HG02642 (cell line): ENCODE measurements at regions not wholly inside any gene's neighbourhood (a gene's known extent, or its start where the extent isn't known, plus 50 kb on each side); places are given as distances from the start of the nearest gene placed in this dataset.
"Not testable (repeated sequence)": the region's sequence is repeated elsewhere in the genome, so short reads cannot be mapped to it uniquely, and the experiment has no call there.

Experiments
- ATAC-seq: cut with Tn5 transposase; IDR thresholded peaks from one replicate; pipeline ENCODE4 v1.9.1; 2021; ENCODE audit warnings: mild to moderate bottlenecking; ENCODE audit not compliant: unreplicated experiment, poor library complexity

DNA sequence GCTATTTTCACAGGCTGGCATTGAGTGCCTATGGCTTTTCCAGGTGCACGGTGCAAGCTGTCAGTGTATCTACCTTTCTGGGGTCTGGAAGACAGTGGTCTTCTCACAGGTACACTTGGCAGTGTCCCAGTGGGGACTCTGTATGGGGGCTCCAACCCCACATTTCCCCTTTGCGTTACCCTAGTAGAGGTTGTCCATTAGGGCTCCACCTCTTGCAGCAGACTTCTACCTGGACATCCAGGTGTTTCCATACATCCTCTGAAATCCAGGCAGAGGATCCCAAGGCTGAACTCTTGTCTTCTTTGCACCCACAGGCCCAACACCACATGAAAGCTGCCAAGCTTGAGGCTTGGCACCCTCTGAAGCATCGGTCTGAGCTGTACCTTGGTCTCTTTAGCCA is 735.7 kb upstream of the INTU start:
- ATAC-seq: no peak

DNA sequence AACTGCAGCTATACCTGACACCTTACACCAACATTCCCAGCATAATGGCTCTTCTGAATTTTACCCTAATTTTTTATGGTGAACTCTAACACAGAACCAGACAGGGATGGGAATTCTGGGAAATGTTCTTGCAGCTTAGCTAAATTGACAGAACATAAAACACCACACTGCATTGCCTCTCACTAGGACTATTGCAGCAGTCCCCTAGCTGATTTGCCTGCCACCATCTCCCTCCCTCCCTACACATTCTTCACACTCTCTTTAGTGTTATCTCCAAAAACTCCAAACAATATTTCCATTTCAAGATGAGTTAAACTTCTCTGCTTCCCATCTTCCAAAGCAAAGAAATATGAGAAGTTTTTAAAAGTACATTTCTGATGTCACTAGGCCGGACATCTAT is 733.9 kb upstream of the INTU start:
- no peak for ATAC-seq

DNA sequence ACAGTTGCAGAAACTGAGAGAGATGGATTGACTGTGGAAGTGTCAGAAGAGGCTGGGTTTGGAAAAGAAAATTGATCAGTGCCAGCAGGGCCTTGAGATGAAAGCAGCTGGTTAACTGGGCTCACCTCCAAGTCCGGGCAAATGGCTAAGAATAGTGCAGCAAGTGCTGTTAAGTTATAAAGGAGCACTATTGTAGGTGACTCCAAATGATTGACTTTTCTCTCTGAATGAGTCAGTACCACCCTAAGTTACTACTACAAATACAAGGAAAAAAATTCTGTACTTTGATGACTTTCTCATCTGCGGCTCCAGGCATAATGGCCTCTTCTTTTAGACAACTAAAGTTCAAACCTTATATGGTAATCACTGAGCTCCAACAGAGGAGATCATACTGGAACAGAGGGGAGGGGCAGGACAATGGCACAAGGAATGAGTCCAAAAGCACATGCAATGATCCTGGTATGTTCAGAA is 733.4 kb upstream of the INTU start:
- no peak for ATAC-seq

DNA sequence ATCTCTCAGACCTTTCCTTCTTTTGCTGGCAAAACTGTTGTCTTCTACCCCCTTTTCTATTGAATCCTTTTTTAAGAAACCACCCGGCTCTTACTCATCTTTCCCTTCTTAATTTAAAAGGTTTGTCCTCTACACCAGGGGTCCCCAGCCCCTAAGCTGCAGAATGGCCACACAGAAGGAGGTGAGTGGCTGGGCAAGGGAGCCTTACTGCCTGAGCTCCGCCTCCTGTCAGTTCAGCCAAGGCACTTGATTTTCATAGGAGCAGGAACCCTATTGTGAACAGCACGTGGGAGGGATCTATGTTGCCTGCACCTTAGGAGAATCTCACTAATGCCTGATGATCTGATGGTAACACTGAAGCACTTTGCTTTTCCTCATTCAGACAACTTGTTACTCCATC is 726.3 kb upstream of the INTU start:
- ATAC-seq: no peak

DNA sequence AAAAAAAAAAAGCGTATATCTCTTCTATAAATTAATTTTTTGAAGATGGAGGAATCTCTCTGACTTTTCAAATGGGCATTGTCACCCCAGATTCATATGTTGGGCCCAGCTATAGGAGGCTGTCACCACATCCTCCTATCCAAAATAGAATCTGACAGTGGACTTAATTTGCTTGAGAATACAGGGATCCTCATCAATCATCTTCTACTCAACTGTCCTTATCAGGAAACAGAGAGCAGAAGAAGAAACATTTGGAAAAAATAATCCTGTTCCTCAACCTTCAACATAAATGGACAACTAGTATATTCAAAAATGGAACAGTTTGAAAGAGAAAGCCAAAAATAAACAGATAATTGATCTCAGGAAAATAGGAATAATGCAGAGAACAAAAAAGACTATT is 725.4 kb upstream of the INTU start:
- ATAC-seq: no peak

DNA sequence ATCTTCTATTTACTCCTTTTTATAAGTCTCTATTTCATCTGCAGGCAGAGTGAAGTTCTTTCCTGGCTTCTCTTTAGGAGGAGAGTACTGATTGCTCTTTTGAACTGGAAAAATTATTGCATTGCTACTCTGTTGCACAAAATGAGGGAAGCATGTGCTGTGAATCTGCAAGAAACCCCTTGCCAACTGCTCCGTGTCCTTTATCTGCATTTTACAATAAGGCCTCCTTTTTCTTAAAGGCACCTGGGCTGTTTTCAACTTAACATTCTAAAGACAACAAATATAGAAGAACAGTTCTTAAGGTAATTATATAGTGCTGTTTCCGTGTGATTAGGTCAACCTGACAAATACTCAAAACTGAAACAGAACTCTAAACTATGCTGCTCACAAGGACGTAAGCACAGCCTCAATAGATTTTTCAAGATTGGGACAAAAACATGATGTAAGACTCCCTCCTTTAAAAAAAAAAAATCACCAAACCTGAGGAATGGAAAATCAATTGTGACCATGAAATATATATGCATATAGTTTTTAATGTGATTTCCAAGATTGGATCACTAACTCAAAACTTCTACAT is 716.6 kb upstream of the INTU start:
- ATAC-seq: no peak

DNA sequence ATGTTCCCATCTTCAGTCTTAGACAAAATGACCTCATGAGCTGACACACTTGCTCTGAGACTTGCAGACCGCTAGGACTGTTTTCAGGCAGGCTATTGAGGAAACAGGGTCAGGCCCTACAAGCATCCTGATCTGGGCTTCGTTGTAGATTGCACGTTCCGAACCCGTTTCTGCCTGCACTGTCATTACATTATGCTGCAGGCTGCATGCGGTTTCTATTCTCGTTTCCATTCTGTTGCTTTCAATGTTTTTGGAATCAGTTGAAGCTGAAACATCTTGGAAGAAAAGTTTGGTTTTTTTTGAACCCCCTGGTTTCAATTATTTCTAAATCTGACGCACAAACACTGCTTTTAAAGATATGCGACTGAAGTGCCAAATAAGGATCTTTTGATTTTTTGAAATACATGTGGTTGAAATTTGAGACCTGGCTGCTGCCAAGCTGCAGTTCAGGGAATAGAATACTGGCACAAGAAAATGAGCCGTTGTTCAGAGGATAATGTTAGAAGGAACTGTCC is 716.1 kb upstream of the INTU start:
- no peak for ATAC-seq

DNA sequence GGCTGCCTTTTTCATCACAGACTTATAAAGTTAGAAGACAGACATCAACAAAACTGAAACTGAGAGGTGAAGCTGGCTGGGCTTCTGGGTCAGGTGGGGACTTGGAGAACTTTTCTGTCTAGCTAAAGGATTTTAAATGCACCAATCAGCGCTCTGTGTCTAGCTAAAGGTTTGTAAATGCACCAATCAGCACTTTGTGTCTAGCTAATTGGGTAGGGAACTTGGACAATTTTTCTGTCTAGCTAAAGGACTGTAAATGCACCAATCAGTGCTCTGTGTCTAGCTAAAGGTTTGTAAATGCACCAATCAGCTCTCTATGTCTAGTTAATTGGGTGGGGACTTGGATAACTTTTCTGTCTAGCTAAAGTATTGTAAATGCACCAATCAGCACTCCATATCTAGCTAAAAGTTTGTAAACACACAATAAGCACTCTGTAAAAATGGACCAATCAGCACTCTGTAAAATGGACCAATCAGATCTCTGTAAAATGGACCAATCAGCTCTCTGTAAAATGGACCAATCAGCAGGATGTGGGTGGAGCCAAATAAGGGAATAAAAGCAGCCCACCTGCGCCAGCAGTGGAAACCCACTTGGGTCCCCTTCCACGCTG is 710.3 kb upstream of the INTU start:
- not testable (repeated sequence) for ATAC-seq

DNA sequence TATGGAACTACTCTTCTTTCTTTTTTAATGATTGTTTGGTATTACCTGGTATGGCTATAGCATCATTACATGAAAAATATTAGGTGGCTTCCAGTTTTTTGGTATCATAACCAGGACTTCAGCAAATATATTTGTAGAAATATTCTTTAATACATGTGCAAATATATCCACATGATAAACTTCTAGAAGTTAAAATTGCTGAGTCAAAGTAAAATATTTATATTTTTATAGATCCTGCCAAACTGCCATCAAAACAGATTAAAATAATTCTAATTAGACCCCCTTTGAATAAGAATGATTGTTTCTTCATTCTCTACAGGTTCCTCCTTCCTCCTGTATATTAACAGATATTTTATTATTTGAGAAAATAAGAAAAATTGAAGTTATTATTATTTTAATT is 708.5 kb upstream of the INTU start:
- ATAC-seq: no peak

DNA sequence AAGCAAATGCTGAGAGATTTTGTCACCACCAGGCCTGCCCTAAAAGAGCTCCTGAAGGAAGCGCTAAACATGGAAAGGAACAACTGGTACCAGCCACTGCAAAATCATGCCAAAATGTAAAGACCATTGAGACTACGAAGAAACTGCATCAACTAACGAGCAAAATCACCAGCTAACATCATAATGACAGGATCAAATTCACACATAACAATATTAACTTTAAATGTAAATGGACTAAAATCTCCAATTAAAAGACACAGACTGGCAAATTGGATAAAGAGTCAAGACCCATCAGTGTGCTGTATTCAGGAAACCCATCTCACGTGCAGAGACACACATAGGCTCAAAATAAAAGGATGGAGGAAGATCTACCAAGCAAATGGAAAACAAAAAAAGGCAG is 702.7 kb upstream of the INTU start:
- not testable (repeated sequence) for ATAC-seq

DNA sequence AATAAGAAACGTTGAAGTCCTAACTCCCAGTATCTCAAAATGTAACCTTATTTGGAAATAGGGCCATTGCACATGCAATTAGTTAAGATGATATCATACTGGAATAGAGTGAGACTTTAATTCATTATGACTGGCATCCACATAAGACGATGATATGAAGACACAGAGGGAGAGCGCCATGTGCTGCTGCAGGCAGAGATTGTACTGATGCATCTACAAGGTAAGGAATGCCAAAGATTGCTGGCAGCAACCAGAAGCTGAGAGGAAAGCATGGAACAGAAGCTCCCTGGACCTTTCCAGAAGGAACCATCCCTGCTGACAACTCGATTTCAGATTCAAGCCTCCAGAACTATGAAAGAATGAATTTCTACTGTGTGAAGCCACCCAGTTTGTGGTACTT is 697.0 kb upstream of the INTU start:
- no peak for ATAC-seq

DNA sequence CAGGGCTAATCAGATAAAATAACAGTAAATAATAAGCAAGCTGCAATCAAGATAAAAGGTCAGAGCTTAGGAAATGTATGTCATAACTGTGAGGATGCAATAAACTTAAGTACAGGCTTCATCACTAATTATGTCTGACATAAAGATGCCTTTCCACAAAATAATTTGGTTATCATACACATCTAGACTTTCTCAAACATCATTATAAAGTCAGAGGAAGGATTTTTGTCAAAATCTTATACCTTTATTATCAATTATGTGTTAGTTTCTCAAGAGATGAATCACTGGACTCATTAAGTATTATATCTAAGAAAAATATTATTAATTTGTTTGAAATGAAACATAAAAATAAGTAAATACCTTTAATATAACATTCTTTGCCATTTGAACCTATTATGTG is 695.4 kb upstream of the INTU start:
- no peak for ATAC-seq

DNA sequence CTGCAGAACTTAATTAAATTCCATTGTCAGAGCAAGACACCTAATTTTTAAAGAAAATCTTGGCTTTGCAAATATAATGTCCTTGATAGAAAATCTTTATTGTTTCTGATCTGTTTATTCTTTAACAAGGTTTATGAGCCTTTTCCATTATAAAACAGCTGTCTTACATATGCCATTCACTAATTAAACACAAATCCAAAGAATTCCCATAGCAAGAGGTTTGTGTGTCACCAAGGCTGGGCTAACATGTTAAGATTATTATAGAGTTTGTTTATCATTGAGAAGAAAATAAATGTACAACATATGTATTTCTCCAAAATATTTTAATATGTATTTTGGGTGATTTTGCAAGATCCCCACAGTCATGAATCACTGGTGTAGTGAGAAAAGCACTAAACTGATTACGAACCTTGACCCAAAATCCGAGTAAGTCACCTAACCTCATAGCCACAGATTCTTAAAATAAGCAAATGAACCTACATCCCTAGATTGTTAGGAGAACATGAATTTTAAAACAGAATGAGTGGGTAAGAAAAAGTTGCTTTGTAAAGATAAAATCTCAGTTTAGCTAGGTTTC is 694.8 kb upstream of the INTU start:
- no peak for ATAC-seq

DNA sequence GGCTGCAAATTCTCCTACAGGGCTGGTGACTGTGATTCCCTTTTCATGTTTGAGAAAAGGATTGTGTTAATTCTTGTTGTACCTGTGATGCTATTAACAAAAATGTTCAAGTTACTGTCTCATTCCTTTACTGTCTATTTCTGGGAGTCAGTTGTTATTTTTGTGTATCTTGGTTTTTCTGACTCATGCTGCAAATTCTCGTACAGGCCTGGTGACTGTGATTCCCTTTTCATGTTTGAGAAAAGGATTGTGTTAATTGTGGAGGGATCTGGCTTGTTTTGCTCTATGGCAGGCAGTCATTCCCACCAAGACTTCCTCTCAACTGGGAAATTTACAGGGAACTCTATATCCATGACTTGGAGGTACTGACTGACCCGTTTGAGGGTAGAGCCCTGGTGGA is 693.4 kb upstream of the INTU start:
- no peak for ATAC-seq

DNA sequence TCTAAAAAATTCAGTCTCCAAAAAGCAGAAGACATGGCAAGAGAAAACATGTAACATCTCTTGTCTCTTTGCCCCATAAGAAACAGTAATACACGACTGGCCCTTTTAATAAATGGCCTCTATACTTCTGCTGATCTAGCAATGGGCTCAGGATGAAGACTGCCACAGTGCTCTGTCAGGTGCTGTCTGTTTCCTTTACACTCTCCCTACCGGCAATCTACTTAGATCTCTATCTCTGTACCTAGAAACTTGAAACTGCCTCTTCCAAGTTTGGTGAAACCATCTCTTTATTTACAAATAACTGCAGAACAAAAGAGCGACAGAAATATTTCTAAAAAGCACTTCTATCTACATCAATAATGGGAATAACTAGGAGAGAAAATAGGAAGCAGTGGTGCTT is 685.2 kb upstream of the INTU start:
- no peak for ATAC-seq

DNA sequence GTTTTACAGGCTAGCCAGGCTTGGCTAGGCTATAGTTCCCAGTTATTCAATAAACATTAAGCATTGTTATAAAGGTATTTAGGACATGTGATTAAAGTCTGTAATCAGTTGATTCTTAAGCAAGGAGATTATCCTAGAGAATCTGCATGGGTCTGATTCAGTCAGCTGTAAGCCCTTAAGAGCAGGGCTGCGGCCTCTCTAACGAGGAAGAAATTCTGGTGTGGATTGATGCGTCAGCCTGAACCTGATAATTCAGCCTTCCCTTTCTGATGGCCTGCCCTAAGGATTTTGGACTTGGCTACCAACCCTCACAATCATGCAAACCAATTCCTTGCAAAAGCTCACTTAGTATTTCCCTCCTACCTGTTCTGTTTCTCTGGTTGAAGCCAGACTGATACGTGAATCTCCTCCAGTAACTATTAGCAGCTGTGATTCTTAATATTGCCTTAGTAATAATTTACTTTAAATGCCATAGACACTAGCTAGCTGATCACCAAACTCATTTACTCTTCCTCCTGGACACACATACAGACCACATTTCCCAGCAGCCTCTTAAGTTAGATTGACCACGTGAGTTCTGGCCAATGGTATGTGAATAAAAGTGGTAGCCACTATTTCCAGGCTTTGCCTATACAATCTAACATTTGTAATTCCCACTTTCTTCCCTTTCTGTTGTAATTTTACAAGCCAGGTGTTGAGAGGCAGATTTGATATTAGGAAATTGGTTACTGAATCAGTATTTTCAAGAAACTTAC is 678.0 kb upstream of the INTU start:
- no peak for ATAC-seq

DNA sequence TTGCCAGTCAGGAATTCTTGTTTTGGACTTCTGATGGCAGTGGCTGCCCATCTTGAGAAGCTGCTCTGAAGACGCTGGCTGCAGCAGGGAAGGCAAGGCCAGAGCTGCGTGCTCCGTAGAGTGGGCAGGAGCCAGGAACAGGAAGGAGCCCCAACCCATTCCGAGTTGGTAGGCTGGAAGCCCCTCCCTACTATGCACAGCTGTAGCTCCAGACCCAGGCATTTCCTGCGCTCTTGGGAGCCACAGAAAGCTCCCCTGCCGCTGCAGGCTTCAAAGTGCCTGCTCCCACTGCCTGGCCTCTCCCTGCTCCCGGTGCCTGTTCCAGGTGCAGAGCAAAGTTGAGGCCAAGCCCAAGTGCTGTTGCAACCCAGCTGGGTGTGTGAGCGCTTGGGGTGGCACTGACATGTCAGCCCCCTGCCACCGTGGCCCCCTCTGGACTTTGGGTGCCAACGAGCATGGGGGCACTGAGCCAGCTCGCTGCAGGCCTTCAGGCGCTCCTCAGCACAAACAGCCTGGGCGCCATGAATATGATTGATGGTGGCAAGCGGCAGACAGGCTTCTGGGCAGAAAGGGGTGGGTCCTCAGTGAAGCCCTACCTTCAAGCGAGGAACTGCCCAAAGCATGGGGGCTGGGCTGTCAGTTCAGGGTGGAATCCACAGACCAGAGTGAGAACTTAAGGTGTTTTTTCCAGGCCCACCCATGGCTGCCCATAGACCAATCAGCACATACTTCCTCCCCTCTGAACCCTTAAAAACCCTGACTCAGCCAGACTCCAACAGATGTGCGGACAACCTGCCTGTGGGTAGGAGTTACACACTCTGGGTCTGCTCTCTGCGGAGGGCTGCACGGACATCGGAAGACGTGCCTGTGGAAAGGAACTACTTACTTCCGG is 677.2 kb upstream of the INTU start:
- no peak for ATAC-seq

DNA sequence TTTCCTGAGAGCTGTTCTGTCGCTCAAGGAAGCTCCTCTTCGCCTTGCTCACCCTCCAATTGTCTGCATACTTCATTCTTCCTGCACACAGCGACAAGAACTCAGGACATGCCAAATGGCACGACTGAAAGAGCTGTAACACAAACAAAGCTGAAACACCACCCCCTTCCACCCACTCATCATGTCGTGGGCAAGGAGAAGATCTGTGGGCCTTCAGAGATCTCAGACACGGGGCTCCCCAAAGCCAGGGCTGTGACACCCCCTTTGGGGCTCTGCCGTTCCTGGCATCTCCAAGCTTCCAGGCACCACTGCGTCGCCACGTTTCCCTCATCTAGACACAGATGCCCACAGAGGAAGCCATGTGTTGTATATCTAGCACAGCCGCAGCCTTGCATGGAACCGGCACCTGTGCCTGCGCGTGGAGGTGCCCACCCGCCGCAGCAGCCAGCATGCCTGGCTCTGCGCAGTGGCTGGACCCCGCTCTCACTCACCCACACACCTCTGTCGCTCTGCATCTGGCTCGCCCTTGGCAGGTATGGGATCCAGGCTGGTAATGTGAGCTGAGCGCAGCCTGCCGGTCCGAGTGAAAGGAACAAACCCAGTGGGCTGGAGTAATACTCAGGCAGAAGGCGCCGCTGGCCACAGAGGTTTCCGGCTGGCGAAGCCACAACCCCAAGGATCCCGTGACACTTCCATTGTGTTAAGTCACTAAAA is 676.4 kb upstream of the INTU start:
- ATAC-seq: no peak

DNA sequence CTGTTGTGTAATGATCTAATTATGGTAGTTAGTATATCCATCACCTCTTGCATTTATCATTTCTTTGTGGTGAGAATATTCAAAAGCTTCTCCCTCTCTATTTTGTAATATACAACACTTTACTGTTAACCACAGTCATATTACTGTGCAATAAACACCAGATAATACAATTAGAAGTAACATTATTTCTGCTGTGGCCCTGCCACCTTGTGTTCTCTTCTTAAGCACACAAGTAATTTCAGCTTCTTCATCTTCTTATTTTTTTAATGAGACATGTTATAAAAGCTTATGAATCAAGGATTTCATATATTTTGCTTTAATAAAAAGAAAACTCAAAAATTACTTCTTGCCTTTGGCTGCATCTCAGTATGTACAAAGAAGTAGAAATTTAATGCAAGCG is 675.2 kb upstream of the INTU start:
- no peak for ATAC-seq

DNA sequence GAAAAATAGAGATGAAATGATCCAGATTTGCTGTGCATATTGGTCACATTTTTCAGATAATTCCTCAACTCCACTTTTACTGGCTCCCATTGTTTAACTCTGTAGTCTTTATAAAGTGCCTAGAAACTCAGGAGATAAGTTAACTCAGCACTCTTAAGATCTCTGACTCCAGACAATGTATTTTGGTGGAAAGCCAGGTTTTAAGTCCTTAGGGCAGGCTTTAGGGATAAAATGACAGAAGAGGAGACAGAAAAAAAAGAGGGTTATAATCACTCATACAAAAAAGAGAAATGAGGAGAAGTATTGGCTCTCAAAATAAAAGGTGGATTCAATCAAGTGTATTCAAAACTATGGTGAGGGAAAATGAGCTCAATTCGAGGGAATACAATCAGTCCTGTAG is 674.8 kb upstream of the INTU start:
- ATAC-seq: no peak
